ENCODE measurements at regions not wholly inside any gene's neighbourhood (a gene's known extent, or its start where the extent isn't known, plus 50 kb on each side); places are given as distances from the start of the nearest gene placed in this dataset.
A peak's percentile ranks its signal among the peaks of the same experiment; 100 is the strongest.

- peak overlapping the region; percentile 19 for H2AFZ ChIP-seq (ENCODE audit: low read depth, low read length, poor library complexity, severe bottlenecking)
- no TSS peak for BruUV-seq (replicated peaks)
- POLR2A ChIA-PET, result no interaction called here
Observed at GRCh38 chr7:82701949-82702348, 258.4 kb upstream of the CACNA2D1 start.

More at GRCh38 chr7:82701949-82702348, 258.4 kb upstream of the CACNA2D1 start:
- H3K9me2 ChIP-seq (ENCODE audit: insufficient read depth), result 0 out of 2 replicates have a peak, but pooled peaks cover 3% of the 10 kb centered on the region
- H3K4me2 ChIP-seq (ENCODE audit: low read length), result no peak overlapping the region
- H3K4me3 ChIP-seq (replicated peaks in 1 of 2; ENCODE audit: low read depth in 1 of 2, low read length in 2 of 2), result no peak overlapping the region
- no peaks in the 10 kb centered on the region for H3K36me3 ChIP-seq (ENCODE audit: control insufficient read depth in 1 of 2, insufficient read depth in 2 of 2, low read length in 2 of 2)
- H3K27ac ChIP-seq (ENCODE audit: low read depth, low read length), result no peak overlapping the region
- peaks cover 16 to 26% of the 10 kb centered on the region in 2 experiments; a peak in 3 of 4 replicates for H3K4me1 ChIP-seq (ENCODE audit: control insufficient read depth in 1 of 2, insufficient read depth in 2 of 2, low read length in 2 of 2)
- H3K9ac ChIP-seq (ENCODE audit: low read length), result no peak overlapping the region
- no peak for DNase-seq (ENCODE audit: low read depth, low spot score)
- no peaks in the 10 kb centered on the region for H3K27me3 ChIP-seq (ENCODE audit: insufficient read depth, low read length)
- ChIA-PET RAD21 (ENCODE audit: low non-redundant PET in 1 of 2, low total read pairs in 2 of 2, uncharacterized antibody in 2 of 2, unreplicated experiment in 2 of 2) (no interaction called here), CTCF (no interaction called here)
- TF ChIP-seq RAD21 (IDR thresholded peaks at IDR 0.05; ENCODE audit: low read depth) (no peak), CEBPB (IDR thresholded peaks at IDR 0.05; ENCODE audit: low read depth) (no peak), CBX3 (IDR thresholded peaks at IDR 0.05; ENCODE audit: low read depth) (no peak), EGR1 (IDR thresholded peaks at IDR 0.05; ENCODE audit: low read depth) (no peak), SRF (IDR thresholded peaks at IDR 0.05; ENCODE audit: low read depth) (no peak), ELF1 (IDR thresholded peaks at IDR 0.05; ENCODE audit: borderline replicate concordance, low read depth) (no peak), REST (IDR thresholded peaks at IDR 0.05; ENCODE audit: low read depth) (no peak), FOSL1 (IDR thresholded peaks at IDR 0.05; ENCODE audit: low read depth) (no peak), ZFX (IDR thresholded peaks at IDR 0.05) (no peak), JUND (IDR thresholded peaks at IDR 0.05) (no peak), EZH2phosphoT487 (IDR thresholded peaks at IDR 0.05; ENCODE audit: borderline replicate concordance) (no peak), EZH2 (IDR thresholded peaks at IDR 0.05) (no peak), POLR2AphosphoS5 (IDR thresholded peaks at IDR 0.05; ENCODE audit: low read depth, low read length) (no peak), ZBTB33 (IDR thresholded peaks at IDR 0.05; ENCODE audit: extremely low read depth, insufficient replicate concordance, low read length) (no peak), TCF7L2 (IDR thresholded peaks at IDR 0.05; ENCODE audit: borderline replicate concordance, extremely low read depth, insufficient read depth, insufficient read length) (no peak), ATF3 (IDR thresholded peaks at IDR 0.05) (no peak), ZNF274 (IDR thresholded peaks at IDR 0.05; ENCODE audit: low read depth, low read length) (no peak), YY1 (IDR thresholded peaks at IDR 0.05; ENCODE audit: extremely low read depth, insufficient replicate concordance, low read depth, low read length) (no peak), CTCF (IDR thresholded peaks at IDR 0.05 in 2 of 3, conservative IDR thresholded peaks at IDR 0.05 in 1 of 3; ENCODE audit: borderline replicate concordance in 1 of 3, insufficient read depth in 1 of 3, low read depth in 2 of 3, low read length in 2 of 3) (no peak), SP1 (IDR thresholded peaks at IDR 0.05; ENCODE audit: low read depth) (no peak)
- no peaks in the 10 kb centered on the region for H4K20me1 ChIP-seq (ENCODE audit: insufficient read depth)
- no peak for ATAC-seq
- H3K79me2 ChIP-seq (ENCODE audit: insufficient read depth, low read length), result no peaks in the 10 kb centered on the region
- intact Hi-C loops (cut with micrococcal nuclease), result no loop called here
- H3K9me3 ChIP-seq (ENCODE audit: control insufficient read depth in 1 of 2, insufficient read depth in 1 of 2, low read depth in 1 of 2, low read length in 2 of 2), result no peaks in the 10 kb centered on the region
